H1 (cell line): ENCODE measurements at regions not wholly inside any gene's neighbourhood (a gene's known extent, or its start where the extent isn't known, plus 50 kb on each side); places are given as distances from the start of the nearest gene placed in this dataset.

ENCODE experiments used
- CEBPB ChIP-seq: IDR thresholded peaks from 2 replicates; pipeline ENCODE4 v1.6.1; 2012; ENCODE audit warnings: low read depth, low read length
- CTCF ChIP-seq, 3 experiments: IDR thresholded peaks; 1 replicate in 2 of 3; 2 replicates in 1 of 3; pipeline versions ENCODE4 v1.5.1 to v1.6.1; 2011; ENCODE audit warnings: low read length in 3 of 3, mild to moderate bottlenecking in 3 of 3, inconsistent platforms in 2 of 3, low read depth in 1 of 3, moderate library complexity in 1 of 3; ENCODE audit not compliant: insufficient read depth in 1 of 3; ENCODE audit errors: control extremely low read depth in 1 of 3
- POLR2A ChIP-seq, 2 experiments: IDR thresholded peaks; 1 replicate in 1 of 2; 2 replicates in 1 of 2; pipeline ENCODE4 v1.6.1; 2011; ENCODE audit warnings: low read depth in 2 of 2, low read length in 2 of 2, mild to moderate bottlenecking in 2 of 2; ENCODE audit errors: control extremely low read depth in 1 of 2
- POLR2AphosphoS5 ChIP-seq: IDR thresholded peaks from 2 replicates; pipeline ENCODE4 v1.6.1; 2011; ENCODE audit warnings: low read depth, low read length
- SP2 ChIP-seq: IDR thresholded peaks from 2 replicates; pipeline ENCODE4 v1.6.1; 2012; ENCODE audit warnings: mild to moderate bottlenecking, low read length, inconsistent platforms

GRCh38 chr2:150812664-150813367 lies 325.3 kb upstream of the RND3 start:
- TF ChIP-seq CTCF (IDR thresholded peaks at IDR 0.05; ENCODE audit: control extremely low read depth in 1 of 3, insufficient read depth in 1 of 3, low read depth in 1 of 3, low read length in 3 of 3), result no peak
- no peak for TF ChIP-seq SP2
- no peak for TF ChIP-seq POLR2A (IDR thresholded peaks at IDR 0.05; ENCODE audit: control extremely low read depth in 1 of 2, low read depth in 2 of 2, low read length in 2 of 2)
- no peak for TF ChIP-seq CEBPB
- TF ChIP-seq POLR2AphosphoS5, result no peak
